DND-41 (cell line): ENCODE measurements at regions not wholly inside any gene's neighbourhood (a gene's known extent, or its start where the extent isn't known, plus 50 kb on each side); places are given as distances from the start of the nearest gene placed in this dataset.

Experiments
- ATAC-seq: fragments of 200-7000 bp; cut with Tn5 transposase; 3 replicates; pipeline ENCODE4 v1.9.1; 2021; ENCODE audit warnings: low read depth; ENCODE audit not compliant: insufficient read depth
- DNase-seq: peaks from one replicate; pipeline ENCODE4 v3.0.0-alpha.2; 2020
- H2AFZ ChIP-seq: 2 replicates; pipeline ENCODE4 v1.6.0; 2012; ENCODE audit warnings: low read depth, low read length
- H3K27ac ChIP-seq: 2 replicates; pipeline ENCODE4 v1.5.1; 2012; ENCODE audit warnings: low read length, inconsistent platforms
- H3K27me3 ChIP-seq: fragments of 200-600 bp; sonication (generic); 2 replicates; pipeline ENCODE4 v1.6.0; 2012; ENCODE audit warnings: low read length, mild to moderate bottlenecking, inconsistent platforms; ENCODE audit not compliant: insufficient read depth, poor library complexity
- H3K36me3 ChIP-seq: 2 replicates; pipeline ENCODE4 v1.5.1; 2012; ENCODE audit warnings: low read length, inconsistent platforms; ENCODE audit not compliant: insufficient read depth
- H3K4me1 ChIP-seq: 2 replicates; pipeline ENCODE4 v1.5.1; 2012; ENCODE audit warnings: mild to moderate bottlenecking, low read length; ENCODE audit not compliant: insufficient read depth
- H3K4me2 ChIP-seq: 2 replicates; pipeline ENCODE4 v1.6.0; 2012; ENCODE audit warnings: mild to moderate bottlenecking, moderate library complexity, low read length, inconsistent platforms; ENCODE audit not compliant: insufficient read depth
- H3K4me3 ChIP-seq, 2 experiments: fragments of 200-600 bp in 1 of 2; shearing (Covaris generic) in 1 of 2; 2 replicates each; pipeline ENCODE4 v1.5.1; 2012 to 2016; ENCODE audit warnings: inconsistent platforms in 2 of 2, low read length in 2 of 2, mild to moderate bottlenecking in 2 of 2, low read depth in 1 of 2, moderate library complexity in 1 of 2
- H3K79me2 ChIP-seq: 2 replicates; pipeline ENCODE4 v1.6.0; 2012; ENCODE audit warnings: low read length, inconsistent platforms; ENCODE audit not compliant: insufficient read depth
- H3K9ac ChIP-seq: 2 replicates; pipeline ENCODE4 v1.6.0; 2012; ENCODE audit warnings: low read depth, mild to moderate bottlenecking, inconsistent platforms, low read length, moderate library complexity
- H3K9me3 ChIP-seq: 2 replicates; pipeline ENCODE4 v1.5.1; 2012; ENCODE audit warnings: low read length, moderate library complexity, mild to moderate bottlenecking, inconsistent platforms; ENCODE audit not compliant: insufficient read depth, severe bottlenecking
- H4K20me1 ChIP-seq: 2 replicates; pipeline ENCODE4 v1.6.0; 2012; ENCODE audit warnings: low read length; ENCODE audit not compliant: insufficient read depth
- EZH2 ChIP-seq: IDR thresholded peaks from 3 replicates; pipeline ENCODE4 v1.6.1; 2012; ENCODE audit warnings: borderline replicate concordance, low read depth, mild to moderate bottlenecking, moderate library complexity, low read length, inconsistent platforms; ENCODE audit not compliant: severe bottlenecking
- TF ChIP-seq, protein P1 (sequence below): IDR thresholded peaks from 2 replicates; pipeline ENCODE4 v1.5.1; 2012; ENCODE audit warnings: borderline replicate concordance, low read length, moderate library complexity, mild to moderate bottlenecking; ENCODE audit not compliant: poor library complexity, severe bottlenecking; ENCODE audit errors: extremely low read depth

DNA sequence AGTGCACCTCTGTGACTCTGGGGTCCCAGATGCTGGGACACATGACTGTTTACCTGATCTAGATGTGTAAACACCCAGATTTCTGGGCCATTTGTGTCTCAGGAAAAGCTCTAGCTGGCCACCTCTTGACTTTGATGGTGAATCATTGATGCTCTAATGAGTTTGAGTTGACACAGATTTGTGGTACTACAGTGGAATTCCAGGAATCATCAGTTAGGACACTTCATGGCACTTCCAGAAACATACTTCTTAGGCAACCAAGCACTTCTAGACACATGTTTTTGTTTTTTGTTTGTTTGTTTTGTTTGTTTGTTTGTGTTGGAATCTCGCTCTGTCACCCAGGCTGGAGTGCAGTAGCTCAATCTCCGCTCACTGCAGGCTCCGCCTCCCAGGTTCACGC is 302.2 kb upstream of the ZMIZ1 start:
- Histone ChIP-seq H2AFZ (no peak overlapping the region), H3K4me2 (no peak overlapping the region), H3K27me3 (no peaks in the 10 kb centered on the region), H3K4me1 (no peaks in the 10 kb centered on the region), H3K9me3 (no peaks in the 10 kb centered on the region), H4K20me1 (peaks cover 6% of the 10 kb centered on the region; the same call in 1 of the 2 replicates), H3K4me3 (no peak overlapping the region), H3K9ac (no peak overlapping the region), H3K36me3 (no peaks in the 10 kb centered on the region), H3K27ac (no peak overlapping the region), H3K79me2 (no peaks in the 10 kb centered on the region)
- DNase-seq (no peak), ATAC-seq (no peak)
- TF ChIP-seq EZH2, result no peak
- TF ChIP-seq, protein P1, sequence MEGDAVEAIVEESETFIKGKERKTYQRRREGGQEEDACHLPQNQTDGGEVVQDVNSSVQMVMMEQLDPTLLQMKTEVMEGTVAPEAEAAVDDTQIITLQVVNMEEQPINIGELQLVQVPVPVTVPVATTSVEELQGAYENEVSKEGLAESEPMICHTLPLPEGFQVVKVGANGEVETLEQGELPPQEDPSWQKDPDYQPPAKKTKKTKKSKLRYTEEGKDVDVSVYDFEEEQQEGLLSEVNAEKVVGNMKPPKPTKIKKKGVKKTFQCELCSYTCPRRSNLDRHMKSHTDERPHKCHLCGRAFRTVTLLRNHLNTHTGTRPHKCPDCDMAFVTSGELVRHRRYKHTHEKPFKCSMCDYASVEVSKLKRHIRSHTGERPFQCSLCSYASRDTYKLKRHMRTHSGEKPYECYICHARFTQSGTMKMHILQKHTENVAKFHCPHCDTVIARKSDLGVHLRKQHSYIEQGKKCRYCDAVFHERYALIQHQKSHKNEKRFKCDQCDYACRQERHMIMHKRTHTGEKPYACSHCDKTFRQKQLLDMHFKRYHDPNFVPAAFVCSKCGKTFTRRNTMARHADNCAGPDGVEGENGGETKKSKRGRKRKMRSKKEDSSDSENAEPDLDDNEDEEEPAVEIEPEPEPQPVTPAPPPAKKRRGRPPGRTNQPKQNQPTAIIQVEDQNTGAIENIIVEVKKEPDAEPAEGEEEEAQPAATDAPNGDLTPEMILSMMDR, result no peak

DNA sequence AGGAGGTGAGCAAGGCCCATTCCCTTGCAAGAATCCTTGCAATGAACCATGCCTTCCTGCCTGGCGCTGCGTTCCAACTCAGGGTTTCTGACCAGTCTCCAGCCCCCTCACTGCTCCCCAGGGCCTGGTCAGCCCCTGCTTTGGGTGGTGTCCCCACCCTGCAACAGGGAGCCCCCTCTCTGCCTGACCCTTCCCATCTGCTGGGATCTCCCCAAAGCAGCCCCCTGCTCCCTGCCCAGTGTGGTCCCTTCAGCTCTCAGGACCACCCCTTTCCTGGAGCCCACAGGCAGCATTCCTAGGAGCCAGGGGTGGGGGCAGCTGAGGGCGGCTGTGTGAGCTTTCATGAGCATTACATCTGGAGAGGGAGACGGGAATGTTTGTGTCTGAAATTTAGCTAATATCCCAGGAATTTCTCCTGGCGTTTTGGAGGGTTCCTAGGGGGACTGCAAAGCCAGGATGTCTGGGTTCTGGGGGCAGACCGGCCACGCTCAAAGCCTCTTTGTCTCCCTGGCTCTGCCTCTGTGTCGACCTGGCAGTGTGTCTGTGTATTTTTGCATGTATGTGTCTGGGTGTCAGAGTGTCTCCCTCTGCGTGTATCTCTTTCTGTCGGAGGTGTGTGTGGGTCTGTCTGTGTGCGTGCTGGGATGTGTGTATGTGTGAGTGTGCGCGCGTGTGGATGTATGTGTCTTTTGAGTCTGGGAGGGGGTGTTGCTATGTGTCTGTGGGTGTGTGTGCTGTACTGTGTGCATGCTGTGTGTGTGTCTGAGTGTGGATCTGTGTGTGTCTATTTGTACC is 300.5 kb upstream of the ZMIZ1 start:
- ATAC-seq, result no peak
- Histone ChIP-seq H3K4me1 (no peaks in the 10 kb centered on the region), H3K27me3 (peaks cover 3% of the 10 kb centered on the region), H3K36me3 (no peaks in the 10 kb centered on the region), H4K20me1 (peaks cover 6% of the 10 kb centered on the region; the same call in 1 of the 2 replicates), H3K79me2 (no peaks in the 10 kb centered on the region), H3K4me2 (no peak overlapping the region), H3K4me3 (no peak overlapping the region), H3K27ac (no peak overlapping the region), H2AFZ (no peak overlapping the region), H3K9ac (no peak overlapping the region), H3K9me3 (no peaks in the 10 kb centered on the region)
- no peak for DNase-seq
- TF ChIP-seq EZH2, result no peak
- TF ChIP-seq, protein P1, result no peak

DNA sequence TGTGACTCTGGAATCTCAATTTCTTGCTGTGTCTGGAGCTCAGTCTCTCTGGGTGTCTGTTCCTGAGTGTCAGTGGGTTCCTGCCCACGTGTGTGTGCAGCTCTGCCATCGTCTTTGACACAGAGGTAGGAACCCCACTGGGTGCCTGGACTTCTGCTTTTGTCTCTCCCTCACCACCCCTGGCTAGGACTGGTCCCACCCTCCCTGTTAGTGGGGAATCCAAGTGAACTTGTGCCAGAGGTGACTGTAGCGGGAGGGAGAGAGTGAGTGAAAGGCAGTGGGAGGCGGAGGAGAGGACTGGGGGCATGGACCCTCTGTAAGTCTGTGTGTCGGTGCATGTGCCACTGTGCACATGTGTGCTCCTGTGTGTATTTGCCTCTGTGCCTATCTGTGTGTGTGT is 299.9 kb upstream of the ZMIZ1 start:
- Histone ChIP-seq H3K9ac (no peak overlapping the region), H3K79me2 (no peaks in the 10 kb centered on the region), H3K4me2 (no peak overlapping the region), H4K20me1 (peaks cover 6% of the 10 kb centered on the region; the same call in 1 of the 2 replicates), H2AFZ (no peak overlapping the region), H3K27ac (no peak overlapping the region), H3K36me3 (no peaks in the 10 kb centered on the region), H3K27me3 (peaks cover 3% of the 10 kb centered on the region), H3K9me3 (no peaks in the 10 kb centered on the region), H3K4me3 (no peak overlapping the region), H3K4me1 (no peaks in the 10 kb centered on the region)
- DNase-seq (no peak), ATAC-seq (no peak)
- TF ChIP-seq, protein P1, result no peak
- TF ChIP-seq EZH2, result no peak
